Amniotic epithelial cell (primary cell): ENCODE measurements at regions not wholly inside any gene's neighbourhood (a gene's known extent, or its start where the extent isn't known, plus 50 kb on each side); places are given as distances from the start of the nearest gene placed in this dataset.

Experiments
- DNase-seq: peaks from one replicate; pipeline ENCODE4 v3.0.0-alpha.2; 2010; ENCODE audit warnings: low read depth

DNA sequence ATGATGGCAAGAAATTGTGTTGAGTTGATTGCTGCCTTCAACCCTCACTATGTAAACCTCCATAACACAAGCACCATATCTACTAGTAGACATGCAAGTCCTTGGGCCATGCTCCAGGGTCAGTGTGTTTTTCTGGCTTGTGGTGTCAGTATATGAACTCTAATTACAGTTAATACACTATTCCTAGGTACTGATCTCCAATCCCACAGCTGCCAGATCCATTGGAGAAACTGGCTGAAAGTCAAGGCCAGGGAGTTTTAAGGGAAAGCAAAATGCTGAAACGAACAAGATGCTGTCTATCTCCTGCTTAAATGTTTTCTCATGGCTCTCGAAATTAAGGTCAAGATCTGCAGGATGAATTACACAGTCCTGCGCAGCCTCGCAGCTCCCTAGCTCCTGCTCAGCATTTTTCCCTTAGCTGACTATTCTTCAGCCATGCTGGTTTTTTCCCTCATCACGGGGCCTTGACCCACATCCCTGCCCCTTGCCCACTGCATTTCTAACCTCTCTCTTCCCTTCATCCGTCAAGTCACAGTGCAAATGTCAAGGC, 425.0 kb upstream of the ADAMTS9 start:
- DNase-seq = no peak

DNA sequence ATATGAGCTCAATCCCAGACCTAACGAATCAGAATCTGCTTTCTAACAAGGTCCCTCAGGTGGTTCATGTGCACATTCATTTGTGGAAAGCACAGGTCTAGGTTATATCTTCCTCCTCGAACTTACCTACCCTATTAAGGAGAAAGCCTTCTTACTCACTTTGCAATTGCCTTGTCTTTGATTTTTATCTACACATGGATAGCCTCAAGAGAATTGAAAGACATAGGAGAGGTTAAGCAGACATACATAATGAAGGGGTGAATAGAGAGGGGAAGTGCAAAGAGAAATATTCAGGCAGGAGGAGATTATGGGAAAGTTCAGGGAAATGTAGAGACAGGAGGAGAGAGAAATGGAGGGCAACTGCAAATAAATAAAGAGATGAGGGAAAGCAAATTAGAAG, 422.9 kb upstream of the ADAMTS9 start:
- DNase-seq = no peak

DNA sequence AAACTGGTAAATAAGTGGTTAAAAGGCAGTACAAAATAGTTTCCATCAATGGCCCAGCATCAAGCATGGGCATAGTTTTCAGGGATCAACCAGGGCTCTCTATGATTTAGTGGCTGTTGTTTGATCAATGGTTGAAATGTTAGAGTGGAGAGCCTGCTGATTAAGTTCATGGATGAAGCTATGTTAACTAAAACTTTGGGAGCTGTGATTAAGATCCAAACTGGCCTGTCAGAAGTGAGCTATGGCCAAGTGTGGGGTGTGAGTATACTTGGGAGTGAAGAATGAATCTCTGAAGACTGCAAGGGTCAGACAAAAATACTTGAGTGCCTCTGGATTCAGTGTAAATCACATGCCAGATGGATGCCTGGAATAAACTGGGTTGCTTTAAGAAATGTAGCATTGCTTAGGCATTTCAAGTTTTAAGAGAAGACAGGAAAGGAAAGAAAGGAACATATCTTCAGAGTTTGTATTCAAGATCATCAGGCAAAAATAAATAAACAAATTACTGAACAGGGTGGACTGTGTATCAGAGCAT, 422.2 kb upstream of the ADAMTS9 start:
- DNase-seq = no peak

DNA sequence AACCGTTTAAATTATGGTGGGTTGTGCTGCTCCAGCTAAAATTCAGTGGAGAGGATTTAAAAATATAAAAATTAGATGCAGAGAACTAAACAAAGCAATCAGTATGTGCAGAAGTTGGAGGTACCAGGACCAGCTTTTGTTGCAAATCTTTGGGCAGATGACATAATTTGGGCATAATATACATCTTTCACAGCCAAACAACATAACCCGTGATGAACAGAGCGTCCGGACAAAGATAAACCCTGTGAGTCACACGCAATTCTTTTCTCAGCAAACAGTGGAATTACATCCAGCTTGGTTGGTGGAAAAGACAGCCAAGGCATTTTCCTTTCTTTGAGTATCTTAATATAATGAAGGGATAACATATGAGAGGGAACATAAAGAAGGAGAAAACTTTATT, 419.4 kb upstream of the ADAMTS9 start:
- DNase-seq = peak; percentile 84

DNA sequence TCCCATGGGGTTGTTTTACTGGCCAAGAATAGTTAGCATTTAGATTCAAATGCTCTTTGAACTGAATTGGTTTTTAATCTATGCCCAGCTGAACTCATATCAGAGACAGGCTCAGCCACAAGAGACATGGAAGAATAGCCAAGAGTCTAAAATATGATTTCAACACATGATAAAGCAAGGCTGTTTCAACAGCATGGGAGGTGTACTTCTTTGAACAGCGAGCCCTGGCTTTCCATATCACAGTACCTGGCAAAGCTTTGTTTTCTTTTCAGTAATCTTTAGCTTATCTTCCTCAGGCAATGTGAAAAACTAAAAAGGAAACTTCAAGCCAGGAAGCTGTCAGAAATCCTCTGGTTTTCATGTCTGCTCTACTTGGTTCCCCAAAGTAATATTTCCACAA, 413.6 kb upstream of the ADAMTS9 start:
- peak; percentile 75 for DNase-seq

DNA sequence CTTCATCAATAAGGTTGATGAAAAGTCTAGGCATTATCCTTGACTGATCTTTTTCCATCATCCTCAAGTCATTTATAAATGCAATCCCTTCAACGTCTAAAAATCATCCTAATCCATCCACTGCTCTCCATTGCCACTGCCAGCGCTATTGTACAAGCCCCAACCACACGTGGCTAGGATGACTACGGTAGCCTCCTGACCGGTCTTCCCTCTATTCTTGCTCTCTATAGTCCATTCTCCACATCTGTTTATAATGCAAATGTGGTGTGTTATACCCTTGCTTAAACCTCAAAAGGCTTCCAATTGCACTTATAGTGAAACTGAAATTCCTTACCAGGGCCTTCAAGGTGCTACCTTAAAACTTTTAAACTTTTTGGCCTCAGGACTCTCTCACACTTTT, 410.6 kb upstream of the ADAMTS9 start:
- DNase-seq = no peak

DNA sequence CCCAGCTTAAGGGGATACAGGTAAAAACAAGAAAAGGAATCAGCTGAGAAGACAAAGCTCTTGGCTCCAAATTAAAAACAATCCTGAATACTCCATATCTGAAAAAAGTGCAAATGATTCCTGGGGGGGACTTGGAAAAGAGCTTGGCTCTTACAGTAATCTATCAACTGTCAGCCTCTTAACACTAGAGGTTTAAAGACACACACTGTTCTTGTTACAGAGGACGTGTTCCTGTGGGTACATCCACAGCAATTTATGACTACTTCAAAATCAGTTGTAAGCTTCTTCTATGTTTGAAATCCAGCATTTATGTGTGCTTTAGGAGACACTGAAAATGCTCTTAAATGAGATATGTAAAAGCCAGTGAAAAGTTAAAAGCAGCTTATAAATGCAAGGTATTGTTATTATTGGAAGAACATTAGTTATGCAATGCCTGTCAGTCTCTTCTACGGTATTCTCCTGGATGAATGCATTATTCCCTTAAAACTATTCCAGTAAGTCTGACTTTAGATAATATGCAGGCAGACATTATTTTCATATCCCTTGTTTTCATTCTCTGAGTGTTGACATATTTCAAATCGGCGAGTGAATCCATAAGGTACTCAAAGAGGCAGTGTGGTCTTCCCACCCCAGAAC, 408.4 kb upstream of the ADAMTS9 start:
- no peak for DNase-seq

DNA sequence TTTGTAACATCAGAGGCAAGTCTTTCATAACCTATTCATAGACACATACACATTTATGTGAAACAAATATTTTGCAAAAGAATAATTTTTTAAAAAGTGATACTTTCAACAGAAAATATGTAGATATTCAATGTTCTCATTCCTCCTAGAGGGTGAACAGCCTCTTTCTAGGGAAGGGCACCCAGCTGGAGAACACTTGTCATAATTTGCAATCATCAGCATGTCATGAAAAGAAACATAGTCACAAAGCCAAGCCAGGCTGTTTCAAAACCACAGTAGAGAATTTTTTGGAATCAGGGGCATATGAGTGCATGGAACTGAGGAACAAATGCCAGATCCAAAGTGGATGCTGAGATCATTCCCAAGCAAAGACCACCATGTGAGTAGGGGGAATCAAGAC, 406.9 kb upstream of the ADAMTS9 start:
- no peak for DNase-seq

DNA sequence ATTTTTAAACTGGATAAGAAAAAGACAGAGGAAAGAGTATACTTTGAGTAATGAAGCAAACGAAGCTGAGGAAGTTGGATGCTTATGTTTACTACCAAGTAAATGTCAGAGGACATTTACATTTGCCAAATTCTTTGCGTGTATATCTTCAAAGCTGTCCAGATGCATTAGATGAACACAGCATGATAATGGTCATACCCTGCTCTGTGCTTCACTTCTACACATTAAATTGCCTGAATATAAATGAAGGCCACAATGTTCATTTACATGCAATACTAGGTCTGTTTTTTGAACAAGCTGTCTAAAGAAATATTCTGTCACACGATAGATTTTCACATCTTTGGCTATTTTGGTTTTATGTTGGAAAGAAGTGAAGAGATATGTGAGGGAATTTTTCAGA, 405.8 kb upstream of the ADAMTS9 start:
- DNase-seq = no peak

DNA sequence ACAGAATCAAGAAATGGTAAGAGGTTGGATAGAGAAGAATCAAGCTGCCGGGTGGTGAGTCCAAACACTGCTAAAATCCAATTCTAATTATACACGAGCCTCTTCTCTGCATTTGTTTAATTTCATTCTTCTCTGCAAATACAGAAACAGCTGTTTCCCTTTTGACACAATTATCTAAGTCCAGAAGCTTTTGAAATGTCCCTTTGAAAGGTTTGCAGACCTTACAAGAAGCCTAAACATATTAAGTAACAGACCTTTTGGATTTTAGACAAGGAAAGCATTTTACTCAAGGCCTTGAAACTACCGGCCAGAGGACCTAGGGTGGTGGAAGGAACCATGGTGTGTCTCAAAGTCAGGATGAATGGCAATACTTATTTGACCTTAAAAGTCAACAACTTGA, 403.8 kb upstream of the ADAMTS9 start:
- DNase-seq = no peak

DNA sequence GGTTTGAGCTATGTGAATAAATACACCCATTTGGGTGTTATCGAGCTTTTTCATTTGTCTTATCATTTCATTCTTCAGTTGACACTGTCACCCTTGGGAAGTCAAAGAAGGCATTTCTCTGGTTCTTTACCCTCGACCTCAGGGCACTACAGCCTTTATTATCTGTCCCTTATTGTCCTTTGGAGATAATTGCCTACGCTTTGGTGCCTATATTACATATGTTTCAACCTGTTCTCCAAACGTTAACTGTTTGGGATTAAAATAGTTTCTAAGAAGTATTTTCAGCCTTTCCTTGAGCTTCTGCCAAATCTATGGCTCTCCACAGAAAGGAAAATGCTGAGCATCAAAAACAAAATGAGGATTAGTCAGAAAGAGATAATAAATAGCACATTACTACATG, 395.4 kb upstream of the ADAMTS9 start:
- peak; percentile 12 for DNase-seq

DNA sequence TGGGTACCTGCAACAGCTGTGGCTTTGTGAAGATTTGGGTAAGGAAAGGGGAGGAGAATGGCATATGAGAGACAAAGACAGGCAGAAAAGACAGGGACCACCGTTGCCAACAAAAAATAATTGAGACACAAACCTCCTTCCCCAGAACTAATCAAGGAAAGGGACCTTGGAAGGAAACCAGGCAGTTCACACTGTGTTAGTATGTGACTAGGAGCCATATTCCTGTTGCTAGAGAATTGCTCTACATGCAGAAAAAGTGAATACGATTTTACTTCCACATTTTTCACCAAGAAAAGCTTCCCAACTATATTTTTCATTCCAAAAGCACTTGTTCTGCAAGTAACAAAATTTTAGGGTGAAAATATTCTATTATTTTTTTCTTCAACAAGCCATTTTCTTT, 393.7 kb upstream of the ADAMTS9 start:
- DNase-seq = no peak

DNA sequence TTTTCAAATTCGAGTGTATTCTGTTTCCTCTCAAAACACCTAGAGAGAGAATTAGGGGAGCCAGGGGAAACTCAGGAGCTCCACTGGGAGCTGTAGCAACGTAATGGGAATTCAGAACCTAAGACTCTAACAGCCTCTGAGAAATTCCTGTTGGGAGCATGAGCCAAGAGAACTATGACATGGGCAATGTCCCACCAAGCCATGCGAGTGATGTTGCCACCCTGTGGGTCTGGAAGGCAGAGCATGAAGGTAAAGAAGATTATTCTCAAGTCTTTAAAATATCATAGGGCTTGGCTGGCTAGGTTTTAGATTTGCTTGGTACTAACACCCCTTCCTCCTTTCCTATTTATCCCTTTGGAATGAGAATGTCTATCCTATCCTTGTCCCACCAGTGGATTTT, 392.6 kb upstream of the ADAMTS9 start:
- DNase-seq = no peak

DNA sequence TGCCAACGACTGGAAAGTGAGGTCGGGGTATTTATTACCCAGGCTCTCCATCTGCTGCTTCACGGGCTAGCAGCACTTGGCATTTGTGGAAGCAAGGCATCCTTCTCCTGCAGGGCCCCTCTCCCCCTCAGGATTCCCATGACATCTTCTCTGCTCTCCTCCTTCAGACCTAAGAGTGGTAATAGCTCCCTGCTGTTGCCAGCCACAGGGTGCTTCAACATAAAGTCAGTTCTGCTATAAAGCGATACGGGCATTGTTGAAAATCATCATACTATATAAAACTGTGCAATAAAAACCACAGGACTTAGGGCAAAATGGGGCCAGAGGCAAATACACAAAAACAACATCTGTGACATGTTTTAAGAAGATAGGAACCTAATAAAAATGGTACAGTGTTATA, 391.8 kb upstream of the ADAMTS9 start:
- no peak for DNase-seq

DNA sequence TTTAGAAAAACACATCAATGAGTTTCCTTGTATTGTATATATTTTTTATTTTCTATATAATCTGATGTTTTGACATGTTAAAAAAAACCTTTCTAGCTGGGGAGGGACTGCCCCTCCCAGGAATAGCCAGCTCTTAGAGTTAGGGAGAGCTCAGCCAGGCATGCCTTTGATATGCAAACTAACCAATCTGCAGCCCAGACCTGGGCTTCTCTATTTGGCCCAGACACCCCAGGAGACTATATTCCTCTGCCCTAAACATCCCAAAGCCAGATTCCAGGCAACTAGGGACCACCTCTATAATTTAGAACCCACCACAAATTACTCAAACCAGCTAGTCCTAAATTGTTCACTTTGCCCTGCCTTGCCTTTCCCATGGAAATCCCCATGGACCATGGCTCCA, 390.9 kb upstream of the ADAMTS9 start:
- no peak for DNase-seq

DNA sequence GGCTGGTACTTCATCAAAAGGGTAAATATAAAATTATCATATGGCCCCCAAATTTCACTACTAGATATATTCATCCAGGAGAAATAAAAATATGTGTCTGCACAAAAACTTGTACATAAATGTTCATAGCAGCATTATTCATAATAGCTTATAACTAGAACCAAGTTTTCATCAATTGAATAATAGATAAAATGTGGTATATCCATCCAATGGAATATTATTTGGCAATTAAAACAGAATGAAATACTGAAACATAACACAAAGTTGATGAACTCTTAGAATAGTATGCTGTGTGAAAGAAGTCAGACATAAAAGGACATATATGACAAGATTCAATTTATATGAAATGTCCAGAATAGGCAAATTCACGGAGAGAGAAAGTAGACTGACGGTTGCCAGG, 389.3 kb upstream of the ADAMTS9 start:
- no peak for DNase-seq

DNA sequence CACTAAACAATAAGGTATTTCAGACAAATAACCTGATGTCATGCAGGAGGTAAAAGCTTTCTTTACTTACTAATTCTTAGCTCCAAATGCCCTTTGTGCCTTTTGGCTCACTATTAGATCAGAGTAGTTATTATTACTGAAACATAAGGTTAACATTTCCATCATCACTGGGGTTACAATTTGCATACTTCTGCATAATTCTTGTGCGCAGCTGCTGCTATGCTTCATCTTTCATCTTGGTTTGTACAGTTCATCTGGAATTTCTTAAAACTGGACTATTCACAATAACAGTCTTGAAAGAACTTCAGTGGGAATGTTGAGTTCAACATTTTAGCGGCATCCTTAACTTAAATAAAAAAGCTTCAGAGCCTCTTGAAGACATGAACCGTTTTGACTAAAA, 383.2 kb upstream of the ADAMTS9 start:
- DNase-seq = no peak

DNA sequence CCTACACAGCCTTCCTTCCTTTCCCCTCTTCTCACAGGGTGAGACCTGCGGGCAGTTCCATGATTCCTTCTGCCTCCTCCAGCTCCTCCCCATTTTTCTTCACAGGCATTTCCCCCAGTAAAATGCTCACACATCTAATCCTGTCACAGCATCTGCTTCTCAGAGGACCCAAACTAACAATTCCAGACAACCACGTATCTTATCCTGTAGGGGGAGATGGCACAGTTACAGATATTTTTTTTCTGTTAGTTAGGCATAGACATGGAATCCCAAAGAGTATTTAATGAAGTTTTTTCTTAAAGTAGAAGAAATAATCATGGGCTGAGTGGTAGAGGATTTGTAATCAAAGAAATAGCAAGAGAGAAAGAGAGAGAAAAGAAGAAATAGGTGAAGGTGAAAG, 373.1 kb upstream of the ADAMTS9 start:
- no peak for DNase-seq

DNA sequence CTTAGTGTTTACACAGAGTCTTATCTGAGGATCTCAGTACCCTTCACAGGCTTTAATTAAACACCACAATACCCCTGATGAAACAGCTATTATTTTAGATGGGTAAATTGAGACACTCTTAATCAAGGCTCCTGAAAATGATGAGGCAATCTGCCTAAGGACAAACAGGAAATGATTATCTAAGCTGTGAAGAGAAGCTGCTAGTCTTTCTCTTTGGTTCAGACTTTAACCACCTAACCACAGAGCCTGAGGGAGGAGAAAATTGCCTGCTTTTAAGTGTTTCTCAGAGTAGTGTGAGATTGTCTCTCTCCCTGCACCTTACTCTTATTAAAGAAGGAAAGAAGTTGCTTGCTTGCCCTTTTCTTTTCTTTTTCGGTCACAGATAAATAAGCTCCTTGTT, 364.3 kb upstream of the ADAMTS9 start:
- DNase-seq = peak; percentile 63

DNA sequence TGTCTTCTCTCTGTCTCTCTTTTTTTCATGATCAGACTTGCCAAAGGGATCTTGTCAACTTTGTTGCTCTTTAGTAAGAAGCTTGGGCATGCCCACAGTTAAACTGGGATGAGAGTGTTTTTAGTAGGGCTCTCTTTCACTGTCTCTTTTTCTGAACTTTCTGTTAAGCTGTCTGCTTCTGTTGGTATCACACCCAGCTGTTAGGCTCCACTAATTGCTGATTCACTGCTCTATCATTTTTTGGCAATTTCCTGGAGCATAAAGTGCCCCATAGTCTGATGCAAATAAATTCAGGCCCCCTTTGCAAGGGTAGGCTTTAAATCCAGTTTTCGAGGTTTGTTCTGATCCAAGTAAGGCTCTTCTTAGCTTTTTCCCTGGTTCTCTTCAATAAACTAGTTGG, 360.4 kb upstream of the ADAMTS9 start:
- no peak for DNase-seq

DNA sequence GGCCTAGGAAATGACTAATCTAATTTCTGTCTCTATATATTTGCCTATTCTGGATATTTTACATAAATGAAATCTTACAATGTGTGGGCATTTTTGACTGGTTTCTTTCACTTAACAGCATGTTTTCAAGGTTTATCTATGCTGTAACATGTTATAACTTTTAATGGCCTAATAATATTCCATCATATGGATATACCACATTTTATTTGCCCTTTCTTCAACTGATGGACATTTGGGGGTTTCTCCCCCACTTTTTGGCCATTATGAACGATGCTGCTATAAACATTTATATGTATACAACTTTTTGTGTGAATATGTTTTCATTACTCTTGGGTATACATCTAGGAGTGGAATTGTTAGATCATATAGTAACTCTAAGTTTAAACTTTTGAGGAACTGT, 357.3 kb upstream of the ADAMTS9 start:
- DNase-seq = no peak

DNA sequence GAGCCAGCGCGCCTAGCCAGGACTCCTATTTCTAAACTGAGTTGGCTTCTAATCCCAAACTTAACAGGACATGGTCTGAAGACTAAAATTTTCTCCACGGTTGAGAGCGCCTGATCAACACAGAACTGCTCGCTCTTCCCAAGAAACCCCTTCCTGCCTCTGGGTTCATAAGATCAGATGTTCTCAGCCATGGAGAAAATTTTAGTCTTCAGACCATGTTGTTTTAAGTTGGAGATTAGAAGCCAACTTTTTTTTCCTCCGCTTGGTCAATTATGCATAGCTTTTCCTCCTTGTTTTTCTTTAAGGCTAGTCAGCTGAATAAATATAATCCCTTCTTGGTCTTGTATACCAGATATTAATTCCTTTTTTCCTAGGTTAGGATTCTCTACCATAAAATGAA, 356.6 kb upstream of the ADAMTS9 start:
- no peak for DNase-seq

DNA sequence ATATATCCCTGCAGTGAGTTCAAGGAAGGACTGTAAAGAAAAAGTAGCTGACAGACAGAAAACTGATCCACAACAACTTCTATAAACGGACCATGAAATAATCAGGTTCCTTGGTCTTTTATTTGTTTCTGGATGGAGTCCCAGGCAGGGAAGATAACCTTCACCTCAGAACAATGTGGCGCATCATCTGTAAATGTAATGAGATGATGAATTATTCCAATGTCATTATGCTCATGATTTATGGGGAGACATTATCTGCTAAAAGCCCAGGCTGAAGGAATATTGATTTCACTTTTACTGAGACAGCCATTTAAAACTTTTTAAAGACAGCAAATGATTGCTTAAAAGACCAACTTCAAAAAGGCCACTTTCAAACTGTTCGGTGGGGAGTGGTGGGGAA, 354.9 kb upstream of the ADAMTS9 start:
- DNase-seq = no peak

DNA sequence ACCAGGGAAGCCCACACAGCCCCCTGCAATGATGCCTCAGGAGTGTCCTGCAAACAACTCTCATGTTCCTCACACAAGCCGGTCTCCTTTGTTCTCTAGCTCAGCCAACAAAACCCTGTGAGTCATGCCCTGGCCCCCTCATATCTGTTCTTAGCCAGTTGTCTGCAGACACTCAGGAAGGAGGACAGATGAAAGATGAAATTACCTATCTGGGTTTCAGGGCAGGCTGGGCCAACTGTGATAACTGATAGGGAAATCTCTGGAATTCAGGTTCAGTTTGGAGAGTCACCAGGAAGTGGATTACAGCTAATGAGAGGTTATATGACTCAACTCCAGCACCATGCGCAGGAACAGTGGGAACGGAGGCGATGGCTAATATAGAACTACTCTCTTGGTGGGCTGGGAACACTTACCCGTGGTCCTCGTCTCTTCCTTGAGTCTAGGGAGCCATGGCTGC, 352.0 kb upstream of the ADAMTS9 start:
- peak; percentile 97 for DNase-seq
